ENCODE measurements at regions not wholly inside any gene's neighbourhood (a gene's known extent, or its start where the extent isn't known, plus 50 kb on each side); places are given as distances from the start of the nearest gene placed in this dataset.

DNA sequence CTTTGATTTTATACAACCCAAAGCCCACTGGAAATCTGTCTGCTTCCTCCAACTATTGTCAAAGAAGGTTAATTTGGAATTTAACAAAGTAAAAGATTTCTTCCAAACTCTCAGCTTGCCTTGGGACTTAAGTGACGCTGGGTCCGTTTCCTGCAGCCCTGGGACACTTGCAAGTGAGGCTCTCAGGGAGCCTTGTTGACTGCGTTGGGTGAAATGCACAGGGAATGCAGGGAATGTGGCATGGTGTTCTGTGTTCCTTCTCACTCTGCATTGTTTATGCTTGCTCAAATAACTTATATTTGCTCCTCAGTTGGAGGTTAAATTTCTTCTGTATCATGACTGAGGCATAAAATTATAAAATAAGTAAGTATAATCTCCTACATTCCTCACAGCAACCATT lies 60.9 kb upstream of the TJP1 start:
- no peak overlapping the region for H3K9ac ChIP-seq (ENCODE audit: low read length in 5 of 5)
- no peak overlapping the region for H3K27ac ChIP-seq (ENCODE audit: low read depth, low read length)
- peaks cover 0 to 7% (median 0%) of the 10 kb centered on the region in 5 donors for H3K4me1 ChIP-seq (ENCODE audit: control insufficient read depth in 5 of 5, insufficient read depth in 5 of 5, low read length in 5 of 5)
- no peaks in the 10 kb centered on the region for H3K9me3 ChIP-seq (ENCODE audit: control insufficient read depth in 5 of 5, low read length in 5 of 5)
- H3K27me3 ChIP-seq (ENCODE audit: control insufficient read depth in 5 of 5, insufficient read depth in 4 of 5, low read length in 5 of 5), result peaks cover 0 to 9% (median 4%) of the 10 kb centered on the region in 5 donors
- no peak overlapping the region for H3K4me3 ChIP-seq (ENCODE audit: low read depth in 1 of 5, low read length in 5 of 5)
- H3K36me3 ChIP-seq (ENCODE audit: control insufficient read depth in 5 of 5, insufficient read depth in 5 of 5, low read length in 5 of 5), result no peaks in the 10 kb centered on the region

DNA sequence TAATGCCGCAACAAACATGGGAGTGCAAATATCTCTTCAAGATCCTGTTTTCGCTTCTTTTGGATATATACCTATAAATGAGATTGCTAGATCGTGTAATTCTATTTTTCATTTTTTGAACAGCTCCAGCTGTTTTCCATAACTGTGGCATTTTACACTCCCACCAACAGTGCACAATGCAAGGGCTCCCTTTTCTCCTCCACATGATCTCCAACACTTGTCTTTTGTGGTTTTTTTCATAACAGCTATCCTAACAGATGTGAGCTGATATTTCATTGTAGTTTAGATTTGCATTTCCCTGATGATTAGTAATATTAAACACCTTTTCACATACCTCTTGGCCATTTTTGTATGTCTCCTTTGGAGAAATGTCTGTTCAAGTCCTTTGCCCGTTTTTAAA lies 58.6 kb upstream of the TJP1 start:
- no peaks in the 10 kb centered on the region for H3K9me3 ChIP-seq (ENCODE audit: control insufficient read depth in 5 of 5, low read length in 5 of 5)
- H3K9ac ChIP-seq (ENCODE audit: low read length in 5 of 5), result no peak overlapping the region
- peaks cover 0 to 9% (median 4%) of the 10 kb centered on the region in 5 donors for H3K27me3 ChIP-seq (ENCODE audit: control insufficient read depth in 5 of 5, insufficient read depth in 4 of 5, low read length in 5 of 5)
- H3K4me3 ChIP-seq (ENCODE audit: low read depth in 1 of 5, low read length in 5 of 5), result no peak overlapping the region
- H3K27ac ChIP-seq (ENCODE audit: low read depth, low read length), result no peak overlapping the region
- H3K36me3 ChIP-seq (ENCODE audit: control insufficient read depth in 5 of 5, insufficient read depth in 5 of 5, low read length in 5 of 5), result no peaks in the 10 kb centered on the region
- peaks cover 0 to 7% (median 0%) of the 10 kb centered on the region in 5 donors for H3K4me1 ChIP-seq (ENCODE audit: control insufficient read depth in 5 of 5, insufficient read depth in 5 of 5, low read length in 5 of 5)

DNA sequence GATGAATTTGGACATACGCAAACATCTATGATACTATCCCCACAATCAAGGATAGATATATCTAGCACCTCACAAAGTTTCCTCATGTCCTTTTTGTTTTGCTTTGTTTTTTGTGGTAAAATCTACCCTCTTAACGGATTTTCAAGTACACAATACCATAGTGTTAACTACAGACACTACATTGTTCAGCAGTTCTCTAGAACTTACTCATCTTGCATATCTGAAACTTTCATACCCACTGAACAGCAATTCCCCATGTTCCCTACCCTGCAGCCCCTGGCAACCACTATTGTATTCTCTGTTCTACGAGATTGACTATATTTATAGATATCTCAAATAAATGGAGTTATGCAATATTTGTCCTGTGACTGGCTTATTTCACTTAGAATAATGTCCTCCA lies 58.1 kb upstream of the TJP1 start:
- Histone ChIP-seq H3K4me3 (ENCODE audit: low read depth in 1 of 5, low read length in 5 of 5) (no peak overlapping the region), H3K27ac (ENCODE audit: low read depth, low read length) (no peak overlapping the region), H3K9me3 (ENCODE audit: control insufficient read depth in 5 of 5, low read length in 5 of 5) (no peaks in the 10 kb centered on the region), H3K27me3 (ENCODE audit: control insufficient read depth in 5 of 5, insufficient read depth in 4 of 5, low read length in 5 of 5) (peaks cover 0 to 9% (median 3%) of the 10 kb centered on the region in 5 donors), H3K9ac (ENCODE audit: low read length in 5 of 5) (no peak overlapping the region), H3K36me3 (ENCODE audit: control insufficient read depth in 5 of 5, insufficient read depth in 5 of 5, low read length in 5 of 5) (no peaks in the 10 kb centered on the region), H3K4me1 (ENCODE audit: control insufficient read depth in 5 of 5, insufficient read depth in 5 of 5, low read length in 5 of 5) (peaks cover 0 to 6% (median 0%) of the 10 kb centered on the region in 5 donors)

DNA sequence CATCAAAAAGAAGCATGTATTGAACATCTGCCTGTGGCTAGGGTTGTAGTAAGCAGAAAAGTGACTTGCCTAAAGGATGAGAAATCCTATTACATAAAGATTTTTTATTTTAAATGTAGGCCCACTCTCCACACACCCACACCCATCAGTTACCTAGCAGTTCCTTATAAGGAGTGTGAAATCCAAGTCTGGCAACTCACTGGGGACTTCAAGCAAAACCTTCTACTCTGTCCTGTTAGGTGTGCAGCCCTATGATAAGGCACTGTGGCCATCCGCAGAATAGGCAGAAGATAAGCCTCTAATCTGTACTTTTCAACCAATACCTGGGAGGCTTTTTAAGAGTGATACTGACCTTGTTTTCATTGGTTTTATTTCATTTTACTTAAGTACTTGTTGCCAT lies 52.7 kb upstream of the TJP1 start:
- no peak overlapping the region for H3K4me3 ChIP-seq (ENCODE audit: low read depth in 1 of 5, low read length in 5 of 5)
- no peaks in the 10 kb centered on the region for H3K27me3 ChIP-seq (ENCODE audit: control insufficient read depth in 5 of 5, insufficient read depth in 4 of 5, low read length in 5 of 5)
- H3K4me1 ChIP-seq (ENCODE audit: control insufficient read depth in 5 of 5, insufficient read depth in 5 of 5, low read length in 5 of 5), result peaks cover 4 to 21% (median 10%) of the 10 kb centered on the region in 5 donors
- H3K9me3 ChIP-seq (ENCODE audit: control insufficient read depth in 5 of 5, low read length in 5 of 5), result no peaks in the 10 kb centered on the region
- no peak overlapping the region for H3K9ac ChIP-seq (ENCODE audit: low read length in 5 of 5)
- H3K36me3 ChIP-seq (ENCODE audit: control insufficient read depth in 5 of 5, insufficient read depth in 5 of 5, low read length in 5 of 5), result no peaks in the 10 kb centered on the region
- no peak overlapping the region for H3K27ac ChIP-seq (ENCODE audit: low read depth, low read length)

DNA sequence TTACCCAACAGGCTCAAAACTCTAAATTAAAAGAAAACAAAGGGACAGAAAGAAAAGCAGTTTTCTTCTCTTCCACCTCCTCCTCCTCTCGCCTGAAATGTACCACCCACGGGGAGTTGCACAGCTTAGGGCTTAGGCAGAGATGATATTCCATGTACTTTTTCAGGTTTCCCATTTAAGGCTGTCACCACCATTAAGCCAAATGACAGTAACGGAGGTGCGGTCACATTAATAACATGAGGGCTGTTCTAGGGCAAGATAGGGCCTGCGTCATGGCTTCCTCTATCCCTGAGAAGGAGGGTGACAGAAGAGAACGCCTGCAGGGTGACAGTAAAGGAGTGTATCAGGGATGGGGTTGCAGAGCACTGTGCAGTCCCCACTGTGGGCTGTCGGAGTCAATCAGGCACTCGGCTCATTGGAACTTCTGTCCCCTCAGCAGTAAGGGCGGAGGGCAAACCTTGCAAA lies 51.7 kb upstream of the TJP1 start:
- no peak overlapping the region for H3K4me3 ChIP-seq (ENCODE audit: low read depth in 1 of 5, low read length in 5 of 5)
- H3K36me3 ChIP-seq (ENCODE audit: control insufficient read depth in 5 of 5, insufficient read depth in 5 of 5, low read length in 5 of 5), result no peaks in the 10 kb centered on the region
- H3K27ac ChIP-seq (ENCODE audit: low read depth, low read length), result no peak overlapping the region
- H3K9me3 ChIP-seq (ENCODE audit: control insufficient read depth in 5 of 5, low read length in 5 of 5), result no peaks in the 10 kb centered on the region
- H3K4me1 ChIP-seq (ENCODE audit: control insufficient read depth in 5 of 5, insufficient read depth in 5 of 5, low read length in 5 of 5), result peaks cover 8 to 28% (median 18%) of the 10 kb centered on the region in 5 donors
- H3K9ac ChIP-seq (ENCODE audit: low read length in 5 of 5), result no peak overlapping the region
- H3K27me3 ChIP-seq (ENCODE audit: control insufficient read depth in 5 of 5, insufficient read depth in 4 of 5, low read length in 5 of 5), result no peaks in the 10 kb centered on the region

DNA sequence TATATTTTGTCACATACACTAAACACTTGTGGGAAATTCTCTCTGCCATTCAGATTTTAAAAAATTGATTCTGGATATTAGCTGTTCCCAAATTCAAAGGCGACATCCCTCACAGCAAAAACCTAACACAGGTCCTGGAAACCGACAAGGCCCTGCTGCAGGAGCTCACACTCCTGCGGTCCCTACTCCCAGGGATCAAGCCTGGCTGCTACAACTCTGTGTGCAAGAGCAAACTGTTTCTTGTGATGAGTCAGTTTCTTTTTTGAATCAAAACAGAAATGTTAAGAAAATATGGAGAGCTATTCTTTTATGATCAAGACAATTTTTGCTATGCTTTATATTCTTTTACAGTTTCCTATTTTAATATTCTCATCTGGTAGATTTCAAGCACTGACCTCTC lies 51.0 kb upstream of the TJP1 start:
- no peak overlapping the region for H3K27ac ChIP-seq (ENCODE audit: low read depth, low read length)
- H3K9me3 ChIP-seq (ENCODE audit: control insufficient read depth in 5 of 5, low read length in 5 of 5), result no peaks in the 10 kb centered on the region
- H3K9ac ChIP-seq (ENCODE audit: low read length in 5 of 5), result no peak overlapping the region
- no peaks in the 10 kb centered on the region for H3K36me3 ChIP-seq (ENCODE audit: control insufficient read depth in 5 of 5, insufficient read depth in 5 of 5, low read length in 5 of 5)
- no peak overlapping the region for H3K4me3 ChIP-seq (ENCODE audit: low read depth in 1 of 5, low read length in 5 of 5)
- no peaks in the 10 kb centered on the region for H3K27me3 ChIP-seq (ENCODE audit: control insufficient read depth in 5 of 5, insufficient read depth in 4 of 5, low read length in 5 of 5)
- peaks cover 8 to 30% (median 18%) of the 10 kb centered on the region in 5 donors for H3K4me1 ChIP-seq (ENCODE audit: control insufficient read depth in 5 of 5, insufficient read depth in 5 of 5, low read length in 5 of 5)

DNA sequence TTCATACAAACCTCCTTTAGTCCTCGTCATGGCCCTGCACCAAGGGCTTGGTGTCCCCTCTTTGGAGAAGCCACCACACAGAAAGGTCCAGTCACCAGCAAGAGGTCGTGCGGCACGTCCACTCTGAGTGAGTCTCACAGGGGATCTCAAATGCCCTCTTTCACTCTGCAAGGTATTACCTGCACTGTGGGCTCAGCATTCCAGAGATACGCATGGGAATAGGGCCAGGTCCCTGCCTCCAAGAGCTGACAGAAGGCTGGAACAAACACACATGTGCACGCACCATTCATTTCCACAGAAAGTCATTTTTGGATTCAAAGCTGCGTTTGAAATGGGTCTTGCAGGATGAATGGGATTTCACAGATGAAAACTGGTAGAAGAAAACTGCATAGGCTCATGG lies 50.4 kb upstream of the TJP1 start:
- H3K36me3 ChIP-seq (ENCODE audit: control insufficient read depth in 5 of 5, insufficient read depth in 5 of 5, low read length in 5 of 5), result no peaks in the 10 kb centered on the region
- no peaks in the 10 kb centered on the region for H3K9me3 ChIP-seq (ENCODE audit: control insufficient read depth in 5 of 5, low read length in 5 of 5)
- peaks cover 8 to 30% (median 18%) of the 10 kb centered on the region in 5 donors for H3K4me1 ChIP-seq (ENCODE audit: control insufficient read depth in 5 of 5, insufficient read depth in 5 of 5, low read length in 5 of 5)
- no peak overlapping the region for H3K9ac ChIP-seq (ENCODE audit: low read length in 5 of 5)
- H3K4me3 ChIP-seq (ENCODE audit: low read depth in 1 of 5, low read length in 5 of 5), result no peak overlapping the region
- H3K27me3 ChIP-seq (ENCODE audit: control insufficient read depth in 5 of 5, insufficient read depth in 4 of 5, low read length in 5 of 5), result no peaks in the 10 kb centered on the region
- no peak overlapping the region for H3K27ac ChIP-seq (ENCODE audit: low read depth, low read length)
